Neuron (in vitro differentiated cells): ENCODE measurements at regions not wholly inside any gene's neighbourhood (a gene's known extent, or its start where the extent isn't known, plus 50 kb on each side); places are given as distances from the start of the nearest gene placed in this dataset.

Source experiments
- H2AFZ ChIP-seq: one replicate; pipeline ENCODE4 v1.6.1; 2013; ENCODE audit warnings: low read depth, mild to moderate bottlenecking, inconsistent platforms, low read length, moderate library complexity
- H3K27me3 ChIP-seq: one replicate; pipeline ENCODE4 v1.6.1; 2013; ENCODE audit warnings: low read length; ENCODE audit not compliant: insufficient read depth
- H3K36me3 ChIP-seq: one replicate; pipeline ENCODE4 v1.6.1; 2013; ENCODE audit warnings: low read length; ENCODE audit not compliant: insufficient read depth
- H3K4me1 ChIP-seq: one replicate; pipeline ENCODE4 v1.6.1; 2013; ENCODE audit warnings: low read length; ENCODE audit not compliant: insufficient read depth
- H3K4me3 ChIP-seq: 2 replicates; pipeline ENCODE4 v1.5.1; 2013; ENCODE audit warnings: mild to moderate bottlenecking, low read length, moderate library complexity
- H3K9me3 ChIP-seq: one replicate; pipeline ENCODE4 v1.6.1; 2013; ENCODE audit warnings: low read length

GRCh38 chr2:59463426-59463825 lies 1090.0 kb downstream of the BCL11A start:
- Histone ChIP-seq H3K9me3 (no peaks in the 10 kb centered on the region), H3K4me3 (no peak overlapping the region), H2AFZ (no peak overlapping the region), H3K4me1 (peaks cover 18% of the 10 kb centered on the region), H3K27me3 (no peaks in the 10 kb centered on the region), H3K36me3 (no peaks in the 10 kb centered on the region)

- H3K36me3 ChIP-seq: no peaks in the 10 kb centered on the region
- no peaks in the 10 kb centered on the region for H3K27me3 ChIP-seq
- H3K4me3 ChIP-seq: no peak overlapping the region
- H3K4me1 ChIP-seq: peaks cover 18% of the 10 kb centered on the region
- no peak overlapping the region for H2AFZ ChIP-seq
- no peaks in the 10 kb centered on the region for H3K9me3 ChIP-seq
Observed at GRCh38 chr2:59462422-59463197, 1090.8 kb downstream of the BCL11A start.

- Histone ChIP-seq H3K4me1 (peaks cover 18% of the 10 kb centered on the region), H3K27me3 (no peaks in the 10 kb centered on the region), H3K36me3 (no peaks in the 10 kb centered on the region), H3K9me3 (no peaks in the 10 kb centered on the region), H2AFZ (no peak overlapping the region), H3K4me3 (no peak overlapping the region)
Observed at GRCh38 chr2:59461127-59461526, 1092.3 kb downstream of the BCL11A start.

- Histone ChIP-seq H2AFZ (no peak overlapping the region), H3K9me3 (no peaks in the 10 kb centered on the region), H3K4me1 (peaks cover 18% of the 10 kb centered on the region), H3K36me3 (no peaks in the 10 kb centered on the region), H3K27me3 (no peaks in the 10 kb centered on the region), H3K4me3 (no peak overlapping the region)
Observed at GRCh38 chr2:59458800-59459199, 1094.7 kb downstream of the BCL11A start.

- Histone ChIP-seq H3K27me3 (no peaks in the 10 kb centered on the region), H3K4me1 (no peaks in the 10 kb centered on the region), H3K9me3 (no peaks in the 10 kb centered on the region), H2AFZ (no peak overlapping the region), H3K4me3 (no peak overlapping the region), H3K36me3 (no peaks in the 10 kb centered on the region)
Observed at GRCh38 chr2:59456285-59456684, 1097.2 kb downstream of the BCL11A start.

GRCh38 chr2:59449274-59449673 lies 1104.2 kb downstream of the BCL11A start:
- no peak overlapping the region for H3K4me3 ChIP-seq
- H3K9me3 ChIP-seq: no peaks in the 10 kb centered on the region

GRCh38 chr2:59440491-59440890 lies 1113.0 kb downstream of the BCL11A start:
- no peaks in the 10 kb centered on the region for H3K4me1 ChIP-seq
- H3K4me3 ChIP-seq: no peak overlapping the region
- H3K9me3 ChIP-seq: no peaks in the 10 kb centered on the region
- H3K36me3 ChIP-seq: no peaks in the 10 kb centered on the region
- no peaks in the 10 kb centered on the region for H3K27me3 ChIP-seq
- H2AFZ ChIP-seq: no peak overlapping the region

More at GRCh38 chr2:59449274-59449673, 1104.2 kb downstream of the BCL11A start:
- no peak overlapping the region for H2AFZ ChIP-seq
- no peaks in the 10 kb centered on the region for H3K36me3 ChIP-seq
- H3K4me1 ChIP-seq: no peaks in the 10 kb centered on the region
- H3K27me3 ChIP-seq: no peaks in the 10 kb centered on the region

- Histone ChIP-seq H3K36me3 (no peaks in the 10 kb centered on the region), H3K4me1 (no peaks in the 10 kb centered on the region), H3K4me3 (no peak overlapping the region), H2AFZ (no peak overlapping the region), H3K9me3 (no peaks in the 10 kb centered on the region), H3K27me3 (no peaks in the 10 kb centered on the region)
Observed at GRCh38 chr2:59435635-59436034, 1117.8 kb downstream of the BCL11A start.

- no peaks in the 10 kb centered on the region for H3K9me3 ChIP-seq
- no peak overlapping the region for H3K4me3 ChIP-seq
- no peaks in the 10 kb centered on the region for H3K4me1 ChIP-seq
- H3K27me3 ChIP-seq: no peaks in the 10 kb centered on the region
- no peaks in the 10 kb centered on the region for H3K36me3 ChIP-seq
- H2AFZ ChIP-seq: no peak overlapping the region
Observed at GRCh38 chr2:59428940-59429339, 1124.5 kb downstream of the BCL11A start.

- no peaks in the 10 kb centered on the region for H3K9me3 ChIP-seq
- no peaks in the 10 kb centered on the region for H3K4me1 ChIP-seq
Observed at GRCh38 chr2:59427980-59428379, 1125.5 kb downstream of the BCL11A start.

GRCh38 chr2:59425247-59425646 lies 1128.2 kb downstream of the BCL11A start:
- no peaks in the 10 kb centered on the region for H3K4me1 ChIP-seq
- H3K36me3 ChIP-seq: no peaks in the 10 kb centered on the region
- no peak overlapping the region for H2AFZ ChIP-seq
- no peaks in the 10 kb centered on the region for H3K9me3 ChIP-seq
- H3K4me3 ChIP-seq: no peak overlapping the region
- no peaks in the 10 kb centered on the region for H3K27me3 ChIP-seq

More at GRCh38 chr2:59427980-59428379, 1125.5 kb downstream of the BCL11A start:
- Histone ChIP-seq H3K27me3 (no peaks in the 10 kb centered on the region), H2AFZ (no peak overlapping the region), H3K36me3 (no peaks in the 10 kb centered on the region), H3K4me3 (no peak overlapping the region)

- Histone ChIP-seq H3K36me3 (no peaks in the 10 kb centered on the region), H3K4me3 (no peak overlapping the region), H3K4me1 (no peaks in the 10 kb centered on the region), H3K9me3 (no peaks in the 10 kb centered on the region), H2AFZ (no peak overlapping the region), H3K27me3 (no peaks in the 10 kb centered on the region)
Observed at GRCh38 chr2:59413751-59414570, 1139.5 kb downstream of the BCL11A start.

GRCh38 chr2:59399126-59399525 lies 1154.3 kb downstream of the BCL11A start:
- Histone ChIP-seq H2AFZ (no peak overlapping the region), H3K36me3 (no peaks in the 10 kb centered on the region)

More at GRCh38 chr2:59399126-59399525, 1154.3 kb downstream of the BCL11A start:
- no peak overlapping the region for H3K4me3 ChIP-seq
- no peaks in the 10 kb centered on the region for H3K9me3 ChIP-seq
- no peaks in the 10 kb centered on the region for H3K4me1 ChIP-seq
- H3K27me3 ChIP-seq: no peaks in the 10 kb centered on the region
